Kidney epithelial cell (primary cell): ENCODE measurements at regions not wholly inside any gene's neighbourhood (a gene's known extent, or its start where the extent isn't known, plus 50 kb on each side); places are given as distances from the start of the nearest gene placed in this dataset.

Experiments
- DNase-seq: peaks from one replicate; pipeline ENCODE4 v3.0.0-alpha.2; 2010; ENCODE audit warnings: low read depth
- H3K27me3 ChIP-seq: 2 replicates; pipeline ENCODE4 v1.6.0; 2011; ENCODE audit warnings: low read length; ENCODE audit not compliant: control insufficient read depth, insufficient read depth
- H3K36me3 ChIP-seq: 2 replicates; pipeline ENCODE4 v1.5.1; 2011; ENCODE audit warnings: low read length; ENCODE audit not compliant: control insufficient read depth, insufficient read depth
- H3K4me3 ChIP-seq: 2 replicates; pipeline ENCODE4 v1.5.1; 2011; ENCODE audit warnings: low read depth, mild to moderate bottlenecking, control low read depth, low read length
- CTCF ChIP-seq: IDR thresholded peaks from 2 replicates; pipeline ENCODE4 v1.5.1; 2011; ENCODE audit warnings: mild to moderate bottlenecking, moderate library complexity, low read length, control low read depth, inconsistent platforms; ENCODE audit not compliant: insufficient read depth, poor library complexity, severe bottlenecking

- no peaks in the 10 kb centered on the region for H3K27me3 ChIP-seq
- DNase-seq, result no peak
- no peak overlapping the region for H3K4me3 ChIP-seq
- TF ChIP-seq CTCF, result no peak
- H3K36me3 ChIP-seq, result no peaks in the 10 kb centered on the region
Observed at GRCh38 chr3:163577271-163577670, 1501.0 kb downstream of the SI start.

- H3K36me3 ChIP-seq, result no peaks in the 10 kb centered on the region
- no peaks in the 10 kb centered on the region for H3K27me3 ChIP-seq
- no peak for DNase-seq
- no peak overlapping the region for H3K4me3 ChIP-seq
- no peak for TF ChIP-seq CTCF
Observed at GRCh38 chr3:163576314-163576713, 1502.0 kb downstream of the SI start.

- no peaks in the 10 kb centered on the region for H3K36me3 ChIP-seq
- no peak for DNase-seq
- H3K27me3 ChIP-seq, result no peaks in the 10 kb centered on the region
- no peak overlapping the region for H3K4me3 ChIP-seq
- TF ChIP-seq CTCF, result no peak
Observed at GRCh38 chr3:163573324-163573723, 1505.0 kb downstream of the SI start.

- no peaks in the 10 kb centered on the region for H3K36me3 ChIP-seq
- no peak overlapping the region for H3K4me3 ChIP-seq
- no peak for DNase-seq
- no peak for TF ChIP-seq CTCF
- H3K27me3 ChIP-seq, result no peaks in the 10 kb centered on the region
Observed at GRCh38 chr3:163572856-163573255, 1505.4 kb downstream of the SI start.

- no peaks in the 10 kb centered on the region for H3K36me3 ChIP-seq
- H3K27me3 ChIP-seq, result no peaks in the 10 kb centered on the region
- no peak for TF ChIP-seq CTCF
- DNase-seq, result no peak
- H3K4me3 ChIP-seq, result no peak overlapping the region
Observed at GRCh38 chr3:163563485-163563884, 1514.8 kb downstream of the SI start.

GRCh38 chr3:163562625-163563024 lies 1515.7 kb downstream of the SI start:
- H3K4me3 ChIP-seq, result no peak overlapping the region
- DNase-seq, result no peak
- no peak for TF ChIP-seq CTCF
- H3K27me3 ChIP-seq, result no peaks in the 10 kb centered on the region
- no peaks in the 10 kb centered on the region for H3K36me3 ChIP-seq
